ENCODE measurements at regions not wholly inside any gene's neighbourhood (a gene's known extent, or its start where the extent isn't known, plus 50 kb on each side); places are given as distances from the start of the nearest gene placed in this dataset.
"Not testable (repeated sequence)": the region's sequence is repeated elsewhere in the genome, so short reads cannot be mapped to it uniquely, and the experiment has no call there.

GRCh38 chr3:109995377-109995776 is 658.0 kb upstream of the DPPA4 start:
- no peak for DNase-seq

DNA sequence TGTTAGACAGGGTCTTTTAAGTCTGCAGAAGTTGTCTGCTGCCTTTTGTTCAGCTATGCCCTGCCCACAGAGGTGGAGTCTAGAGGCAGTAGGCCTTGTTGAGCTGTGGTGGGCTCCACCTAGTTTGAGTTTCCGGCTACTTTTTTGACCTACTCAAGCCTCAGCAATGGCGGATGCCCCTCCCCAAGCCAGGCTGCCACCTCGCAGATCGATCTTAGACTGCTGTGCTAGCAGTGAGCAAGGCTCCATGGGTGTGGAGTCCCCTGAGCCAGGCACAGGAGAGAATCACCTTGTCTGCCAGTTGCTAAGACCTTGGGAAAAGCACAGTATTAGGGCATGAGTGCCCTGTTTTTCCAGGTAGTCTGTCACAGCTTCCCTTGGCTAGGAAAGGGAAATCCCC is 664.6 kb upstream of the DPPA4 start:
- not testable (repeated sequence) for DNase-seq

DNA sequence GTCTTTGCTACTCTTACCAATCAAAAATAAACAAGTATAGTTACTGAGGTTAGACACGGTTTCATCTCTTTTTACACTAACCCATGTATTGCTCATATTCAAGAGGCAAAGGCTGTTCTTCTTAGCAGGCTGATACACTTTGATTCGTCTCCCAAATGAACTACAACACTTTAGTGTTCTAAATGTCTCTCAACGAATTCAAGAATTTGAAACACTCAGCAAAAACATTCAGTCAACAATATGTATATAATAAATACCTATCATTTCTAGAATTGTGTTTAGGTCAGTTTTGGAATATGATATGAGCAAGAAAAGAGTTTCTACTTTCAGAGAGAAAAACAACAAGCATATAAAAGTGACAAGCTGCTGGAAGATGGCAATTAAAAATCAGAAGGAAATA is 669.6 kb upstream of the DPPA4 start:
- DNase-seq: no peak

- DNase-seq: no peak
Observed at GRCh38 chr3:110015231-110015963, 678.1 kb upstream of the DPPA4 start.

DNA sequence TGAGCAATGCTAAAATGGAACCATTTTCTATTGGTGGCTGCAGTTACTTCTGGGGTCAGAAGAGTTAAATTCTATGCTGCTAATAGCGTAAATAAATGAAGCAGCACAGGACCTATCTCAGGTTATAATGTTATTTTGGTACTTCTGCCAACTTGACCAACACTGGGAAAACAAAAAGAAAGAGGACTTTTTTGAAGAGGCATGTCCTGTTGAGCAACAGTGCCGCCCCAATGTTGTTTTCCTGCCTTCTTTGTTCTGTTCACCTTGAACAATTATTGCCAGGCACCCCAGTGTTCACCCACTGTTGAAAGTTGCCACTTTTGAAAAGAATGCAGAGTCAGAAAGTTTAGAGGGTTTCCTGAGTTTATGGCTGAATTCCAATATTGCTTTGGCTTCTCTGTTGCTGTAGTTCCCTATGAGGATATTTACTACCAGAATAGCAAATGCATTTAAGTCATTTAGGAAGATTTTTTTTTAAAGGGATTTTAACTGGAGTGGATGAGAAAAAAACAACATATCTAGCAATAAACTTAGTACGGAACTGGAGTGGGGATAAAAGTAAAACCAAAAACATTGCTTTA is 679.0 kb upstream of the DPPA4 start:
- DNase-seq: no peak

GRCh38 chr3:110017304-110017703 is 680.0 kb upstream of the DPPA4 start:
- no peak for DNase-seq

DNA sequence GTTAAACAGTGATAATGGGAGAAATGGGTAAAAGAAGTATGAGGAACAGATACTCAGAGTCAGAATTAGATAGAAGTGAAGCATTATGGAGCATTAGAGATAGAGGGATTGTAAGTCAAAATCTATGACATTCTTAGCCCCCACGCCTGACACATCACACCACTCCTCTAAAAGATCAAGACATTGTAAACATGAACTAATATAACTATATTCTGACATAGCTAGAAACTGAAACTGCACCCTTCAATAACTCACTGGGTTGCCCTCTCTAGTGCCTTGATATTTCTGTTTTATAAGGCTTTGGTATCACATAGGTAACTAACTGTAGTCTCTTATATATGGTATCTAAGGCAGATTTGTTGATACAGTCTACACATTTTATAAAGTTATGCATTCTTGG is 684.3 kb upstream of the DPPA4 start:
- DNase-seq: no peak

DNA sequence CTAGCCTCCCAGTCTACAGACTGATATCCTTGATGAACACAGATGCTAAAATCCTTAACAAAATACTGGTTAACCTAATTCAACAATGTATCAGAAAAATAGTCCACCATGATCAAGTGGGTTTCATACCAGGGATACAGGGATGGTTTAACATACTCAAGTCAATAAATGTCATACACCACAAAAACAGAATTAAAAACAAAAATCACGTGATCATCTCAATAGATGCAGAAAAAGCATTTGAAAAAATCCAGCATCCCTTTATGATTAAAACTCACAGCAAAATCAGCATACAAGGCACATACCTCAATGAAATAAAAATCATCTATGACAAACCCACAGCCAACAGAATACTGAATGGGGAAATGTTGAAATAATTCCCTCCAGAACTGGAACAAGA is 685.7 kb upstream of the DPPA4 start:
- DNase-seq: not testable (repeated sequence)

DNA sequence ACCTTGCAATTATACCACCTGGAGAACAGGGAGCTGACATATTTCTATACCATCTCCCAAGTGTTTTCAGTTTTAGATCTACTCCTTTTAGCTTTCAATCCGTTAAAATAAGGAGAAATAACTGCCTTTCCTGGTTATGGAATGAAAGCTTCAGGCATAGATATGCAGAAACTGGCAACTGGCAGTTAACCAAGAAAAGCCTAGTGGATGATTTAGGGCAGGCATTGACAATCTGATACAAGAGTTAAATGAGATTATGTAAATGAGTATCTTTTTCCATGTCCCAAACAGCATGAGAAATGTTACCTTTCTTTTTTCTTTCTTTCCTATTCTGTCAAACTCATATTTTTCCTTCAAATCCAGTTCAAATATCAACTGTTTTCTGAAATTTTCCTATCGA is 689.1 kb upstream of the DPPA4 start:
- no peak for DNase-seq

DNA sequence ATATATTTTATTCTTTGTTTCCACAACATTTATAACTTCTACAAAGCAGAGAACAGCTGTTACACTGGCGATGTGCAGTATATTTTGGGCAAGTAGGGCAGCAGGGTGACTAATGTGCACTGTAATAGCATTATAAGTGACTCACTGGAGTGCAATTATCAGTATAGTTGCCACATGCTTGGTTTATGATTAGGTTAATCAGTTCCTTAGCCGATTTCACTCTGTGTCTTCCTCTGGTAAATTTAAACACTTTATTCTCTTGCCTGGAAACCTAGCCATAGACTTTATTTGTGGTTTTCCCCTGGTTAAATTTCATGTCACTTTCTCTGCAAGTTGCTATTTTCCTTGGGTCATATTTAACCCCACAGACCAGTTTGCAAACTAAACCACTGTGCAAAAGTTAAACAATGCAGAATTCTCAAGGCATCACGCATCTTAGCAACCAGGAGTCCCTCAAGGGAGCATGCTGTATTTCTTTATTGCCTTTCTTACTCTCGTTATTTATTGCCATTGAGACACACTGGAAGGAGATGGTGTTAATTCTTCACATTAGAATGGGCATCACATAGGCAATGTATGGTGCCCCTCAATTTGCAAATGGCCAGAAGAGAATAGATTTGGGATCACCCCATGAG is 690.2 kb upstream of the DPPA4 start:
- peak in 1 of 51 donors; percentile 4 for DNase-seq

GRCh38 chr3:110031975-110032374 is 694.6 kb upstream of the DPPA4 start:
- DNase-seq: no peak

GRCh38 chr3:110059431-110059830 is 722.1 kb upstream of the DPPA4 start:
- no peak for DNase-seq

DNA sequence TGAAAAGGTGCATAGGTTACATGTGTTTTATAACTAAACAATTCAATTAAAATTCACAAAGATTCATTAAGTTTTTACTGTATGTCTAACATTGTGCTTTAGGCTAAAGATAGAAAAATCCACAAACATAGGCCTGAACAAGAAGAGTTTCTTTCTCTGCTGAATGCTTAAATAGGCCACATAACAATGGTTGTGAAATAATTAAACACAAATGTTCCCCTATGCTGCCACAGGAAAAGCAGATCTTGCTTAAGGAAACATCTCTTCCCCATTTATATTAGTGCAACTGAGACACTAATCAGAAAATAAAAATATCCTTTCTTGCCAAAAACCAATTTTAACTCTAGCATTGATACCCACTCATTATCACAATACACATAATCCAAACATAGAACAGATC is 725.4 kb upstream of the DPPA4 start:
- DNase-seq: no peak

DNA sequence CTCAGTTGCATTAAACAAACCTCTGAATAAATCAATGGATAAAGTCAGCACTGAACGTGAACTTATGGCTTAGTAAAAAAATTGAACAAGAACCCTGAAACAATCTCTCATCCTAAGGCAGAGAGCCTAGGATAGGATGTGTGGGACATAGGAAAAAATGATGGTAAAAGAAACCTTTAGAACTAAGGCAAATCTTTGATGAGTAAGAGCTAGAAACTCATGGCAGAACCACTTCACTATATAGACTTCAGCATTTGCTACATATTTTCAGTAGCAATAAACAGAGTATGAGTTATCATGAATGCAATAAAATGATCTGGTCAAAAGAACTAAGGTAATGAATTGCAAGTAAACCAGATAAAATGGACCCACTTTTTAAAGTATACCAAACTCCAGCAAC is 725.8 kb upstream of the DPPA4 start:
- DNase-seq: no peak

GRCh38 chr3:110066206-110066605 is 728.9 kb upstream of the DPPA4 start:
- no peak for DNase-seq

DNA sequence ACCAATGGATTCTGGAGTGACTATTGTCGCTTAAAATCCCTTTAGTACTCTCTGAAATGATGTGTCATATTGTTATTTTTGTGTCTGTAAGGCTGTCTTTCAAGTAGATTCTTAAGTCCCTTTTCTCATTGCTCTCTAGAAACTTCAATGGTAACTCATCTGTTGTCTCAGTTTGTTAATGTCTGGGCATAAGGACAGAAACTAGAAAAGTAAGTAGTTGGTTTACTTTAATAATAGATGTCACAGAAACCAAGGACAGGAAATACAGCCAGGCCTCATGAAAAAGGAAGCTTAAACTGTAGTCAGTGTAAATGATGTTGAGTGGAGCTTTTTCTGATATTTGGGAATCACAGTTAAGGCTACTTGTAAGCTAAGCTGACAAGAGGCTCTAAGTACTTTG is 730.2 kb upstream of the DPPA4 start:
- DNase-seq: no peak

DNA sequence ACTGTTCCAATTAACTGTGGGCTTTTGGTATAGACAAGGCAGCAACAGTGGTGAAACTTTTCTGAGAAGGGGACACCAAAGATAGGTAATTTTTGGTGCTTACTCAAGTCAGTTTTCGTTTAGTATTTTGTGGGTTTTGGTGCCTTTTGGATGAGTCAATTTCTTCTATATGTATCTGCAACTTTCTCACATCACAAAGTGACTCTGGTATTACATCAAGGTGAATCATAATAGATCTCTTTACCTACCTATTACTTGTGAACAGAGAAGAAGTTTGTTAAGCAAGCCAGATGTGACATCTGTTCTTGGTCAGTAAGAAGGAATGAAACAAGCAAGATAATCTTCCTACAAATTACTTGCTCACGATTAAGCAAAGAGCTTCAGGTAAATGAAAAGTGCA is 732.4 kb upstream of the DPPA4 start:
- no peak for DNase-seq

DNA sequence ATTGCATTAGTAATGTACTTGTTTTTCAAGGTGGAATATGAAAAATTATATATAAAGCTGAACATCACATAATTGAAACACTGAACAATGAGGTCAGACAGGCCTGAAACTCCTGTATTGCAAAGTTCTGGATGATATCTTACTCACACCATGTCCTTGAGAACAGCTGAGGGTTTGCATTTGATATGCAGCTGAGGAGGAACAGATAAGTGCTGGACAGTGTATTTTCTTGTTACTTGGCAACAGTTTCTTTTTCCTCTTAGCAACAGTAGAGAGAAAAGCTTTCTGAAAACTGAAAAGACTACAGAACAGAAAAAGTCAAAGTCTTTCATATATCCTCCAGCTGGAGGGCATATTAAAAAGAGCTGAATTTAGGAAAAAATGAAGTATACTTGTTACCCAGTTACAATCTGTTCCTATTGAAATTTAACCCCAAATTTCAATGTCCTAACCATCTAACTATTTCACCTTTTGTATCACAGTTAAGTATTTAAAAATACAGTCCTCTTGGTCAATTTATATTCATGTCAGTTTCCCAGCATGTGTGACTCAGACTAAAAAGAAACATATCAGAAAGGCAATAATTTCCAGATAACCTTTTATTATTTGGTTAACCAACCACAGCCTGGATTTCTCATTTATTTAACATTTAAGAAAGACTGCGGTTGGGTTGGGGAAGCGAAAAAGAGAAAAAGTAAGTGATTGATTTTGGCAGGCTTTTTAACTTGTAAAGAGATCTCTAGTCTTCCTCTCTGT is 733.0 kb upstream of the DPPA4 start:
- no peak for DNase-seq

DNA sequence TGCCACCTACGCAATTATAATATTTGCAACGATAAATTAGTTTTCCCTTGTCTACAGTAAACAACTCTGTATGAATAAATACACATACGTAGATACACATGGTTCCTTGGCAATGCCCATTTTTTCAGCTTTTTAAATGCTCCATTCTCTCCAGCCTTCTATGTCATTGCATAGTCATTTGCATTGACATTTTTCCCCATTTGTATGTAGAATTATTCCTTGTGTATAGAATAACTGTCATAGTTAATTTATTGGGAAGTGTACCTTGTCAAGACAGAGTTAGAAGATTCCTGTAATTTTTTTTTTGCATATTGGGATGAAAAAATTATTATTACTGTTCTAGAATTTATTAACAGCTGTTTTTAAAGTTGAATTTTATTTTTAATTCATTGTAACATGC is 736.7 kb upstream of the DPPA4 start:
- no peak for DNase-seq

DNA sequence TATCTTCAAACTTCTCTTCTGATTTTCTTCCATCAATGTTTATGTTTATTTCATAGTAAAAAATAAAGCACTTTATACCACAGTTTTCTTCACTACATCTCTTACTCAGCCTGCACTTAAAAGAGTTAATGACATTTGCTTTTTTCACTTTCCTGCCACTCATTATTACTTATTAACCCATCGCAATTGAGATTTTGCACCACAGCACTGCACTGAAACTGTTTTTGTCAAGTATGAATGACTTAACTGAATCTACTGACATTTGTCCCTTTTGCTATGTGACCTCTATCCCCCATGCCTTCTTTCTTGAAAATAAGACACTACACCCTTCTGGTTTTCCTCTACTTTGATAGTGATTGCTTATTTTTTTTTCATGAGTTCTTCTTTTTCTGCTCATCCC is 739.7 kb upstream of the DPPA4 start:
- DNase-seq: no peak

DNA sequence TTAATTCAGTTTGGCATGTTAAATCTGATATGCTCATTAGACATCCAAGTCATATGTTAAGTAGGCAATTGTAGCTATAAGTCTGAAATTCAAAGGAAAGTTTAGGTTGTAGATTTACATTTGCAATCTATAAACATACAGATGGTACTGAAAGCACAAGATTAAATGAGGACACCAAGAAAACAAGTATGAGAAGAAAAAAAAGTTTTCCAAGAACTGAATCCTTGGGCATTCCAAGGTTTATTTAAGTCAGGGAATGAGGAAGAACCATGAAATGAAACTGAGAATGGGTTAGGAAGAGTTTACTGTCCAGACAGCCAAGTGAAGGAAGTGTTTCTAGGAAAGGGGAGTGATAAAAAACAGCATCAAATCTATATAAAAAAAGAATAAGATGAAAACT is 756.1 kb upstream of the DPPA4 start:
- DNase-seq: no peak

- DNase-seq: no peak
Observed at GRCh38 chr3:110093812-110094401, 756.6 kb upstream of the DPPA4 start.
